HG03457 (cell line): ENCODE measurements at regions not wholly inside any gene's neighbourhood (a gene's known extent, or its start where the extent isn't known, plus 50 kb on each side); places are given as distances from the start of the nearest gene placed in this dataset.
"Not testable (repeated sequence)": the region's sequence is repeated elsewhere in the genome, so short reads cannot be mapped to it uniquely, and the experiment has no call there.

Experiments used
- ATAC-seq: cut with Tn5 transposase; IDR thresholded peaks from one replicate; pipeline ENCODE4 v1.9.1; 2021; ENCODE audit warnings: moderate number of reproducible peaks; ENCODE audit not compliant: unreplicated experiment

GRCh38 chr7:112540839-112541577 is 60.2 kb downstream of the LSMEM1 start:
- ATAC-seq: no peak

- no peak for ATAC-seq
Measured at GRCh38 chr7:112546723-112547513, 66.1 kb downstream of the LSMEM1 start.

GRCh38 chr7:112547916-112548315 is 67.1 kb downstream of the LSMEM1 start:
- no peak for ATAC-seq

GRCh38 chr7:112550468-112551060 is 69.8 kb downstream of the LSMEM1 start:
- peak; percentile 76 for ATAC-seq

- not testable (repeated sequence) for ATAC-seq
Measured at GRCh38 chr7:112551521-112551920, 70.7 kb downstream of the LSMEM1 start.

GRCh38 chr7:112554591-112554990 is 73.8 kb downstream of the LSMEM1 start:
- ATAC-seq: no peak

GRCh38 chr7:112556633-112557032 is 75.8 kb downstream of the LSMEM1 start:
- ATAC-seq: peak; percentile 88

- no peak for ATAC-seq
Measured at GRCh38 chr7:112566442-112567324, 85.9 kb downstream of the LSMEM1 start.

- no peak for ATAC-seq
Measured at GRCh38 chr7:112567388-112567787, 86.6 kb downstream of the LSMEM1 start.

- no peak for ATAC-seq
Measured at GRCh38 chr7:112571852-112572607, 91.2 kb downstream of the LSMEM1 start.

GRCh38 chr7:112572669-112573301 is 92.0 kb downstream of the LSMEM1 start:
- ATAC-seq: no peak

GRCh38 chr7:112573302-112574039 is 92.7 kb downstream of the LSMEM1 start:
- no peak for ATAC-seq

GRCh38 chr7:112575864-112576263 is 95.1 kb downstream of the LSMEM1 start:
- ATAC-seq: no peak

- ATAC-seq: no peak
Measured at GRCh38 chr7:112579388-112579787, 98.6 kb downstream of the LSMEM1 start.

GRCh38 chr7:112580717-112581435 is 100.1 kb downstream of the LSMEM1 start:
- no peak for ATAC-seq

GRCh38 chr7:112581529-112581928 is 100.7 kb downstream of the LSMEM1 start:
- ATAC-seq: no peak

- ATAC-seq: no peak
Measured at GRCh38 chr7:112584290-112584689, 103.5 kb downstream of the LSMEM1 start.

GRCh38 chr7:112587504-112587903 is 106.7 kb downstream of the LSMEM1 start:
- ATAC-seq: no peak
